HepG2 (cell line): ENCODE measurements at regions not wholly inside any gene's neighbourhood (a gene's known extent, or its start where the extent isn't known, plus 50 kb on each side); places are given as distances from the start of the nearest gene placed in this dataset.
A peak's percentile ranks its signal among the peaks of the same experiment; 100 is the strongest.

Experiments
- ATAC-seq: fragments of 200-7000 bp; cut with Tn5 transposase; 3 replicates; pipeline ENCODE4 v1.9.1; 2020; ENCODE audit warnings: mild to moderate bottlenecking, moderate library complexity
- BruUV-seq: library from RNA; stranded (reverse); fragments of 400-500 nt; replicated peaks from 2 replicates; lab custom pipeline; 2021; lab: Mats Ljungman, UMichigan
- CTCF ChIA-PET: fragments of 300-600 bp; formaldehyde crosslinking; extraction: SDS; loops from one replicate; lab custom pipeline; 2021; ENCODE audit warnings: low total read pairs, inconsistent platforms, low intra/inter-chr PET ratio; lab: Yijun Ruan, JAX
- POLR2A ChIA-PET: fragments of 350-600 bp; sonication (Branson Sonifier 250); formaldehyde crosslinking; loops from one replicate; lab custom pipeline; 2020; ENCODE audit warnings: antibody characterized with exemption, inconsistent platforms; lab: Yijun Ruan, JAX
- DNase-seq: peaks from one replicate; pipeline ENCODE4 v3.0.0-alpha.2; 2015; ENCODE audit warnings: low spot score
- FAIRE-seq: peaks from 3 replicates; lab custom pipeline; 2011; peaks lifted over from hg19 to GRCh38; lab: Jason Lieb, UNC
- H2AFZ ChIP-seq: one replicate; pipeline ENCODE4 v1.6.1; 2011; ENCODE audit warnings: low read length, inconsistent platforms
- H3K27ac ChIP-seq: fragments of 300-600 bp; 3 replicates; pipeline ENCODE4 v1.8.0; 2011; ENCODE audit warnings: mixed run types, mild to moderate bottlenecking, mixed read lengths, low read length, inconsistent platforms; ENCODE audit not compliant: insufficient read depth; ENCODE audit errors: extremely low read length
- H3K27me3 ChIP-seq, 2 experiments: fragments of 200-600 bp in 1 of 2; 2 replicates in 1 of 2; 3 replicates in 1 of 2; pipeline versions ENCODE4 v1.6.0 to v1.8.0; 2011; ENCODE audit warnings: low read length in 2 of 2, mild to moderate bottlenecking in 2 of 2, moderate library complexity in 2 of 2, inconsistent platforms in 1 of 2; ENCODE audit not compliant: insufficient read depth in 2 of 2, control insufficient read depth in 1 of 2
- H3K36me3 ChIP-seq, 2 experiments: fragments of 200-600 bp in 1 of 2; replicated peaks in 1 of 2; 2 replicates in 1 of 2; 3 replicates in 1 of 2; pipeline versions ENCODE4 v1.5.1 to v1.8.0; 2011; ENCODE audit warnings: low read length in 2 of 2, inconsistent platforms in 1 of 2; ENCODE audit not compliant: insufficient read depth in 2 of 2, control insufficient read depth in 1 of 2
- H3K4me1 ChIP-seq: 2 replicates; pipeline ENCODE4 v1.5.1; 2012; ENCODE audit warnings: low read length, inconsistent platforms; ENCODE audit not compliant: insufficient read depth
- H3K4me2 ChIP-seq: 2 replicates; pipeline ENCODE4 v1.6.0; 2011; ENCODE audit warnings: low read depth, low read length, inconsistent platforms
- H3K4me3 ChIP-seq, 3 experiments: fragments of 200-600 bp in 1 of 3; sonication (generic), shearing (Covaris generic) in 1 of 3; replicated peaks in 1 of 3; 2 replicates each; pipeline ENCODE4 v1.5.1; 2011 to 2016; ENCODE audit warnings: low read length in 3 of 3, inconsistent platforms in 2 of 3, low read depth in 2 of 3, mild to moderate bottlenecking in 2 of 3, control low read depth in 1 of 3, mixed read lengths in 1 of 3; ENCODE audit not compliant: insufficient read depth in 1 of 3
- H3K79me2 ChIP-seq: one replicate; pipeline ENCODE4 v1.6.1; 2011; ENCODE audit warnings: low read length, inconsistent platforms; ENCODE audit not compliant: insufficient read depth
- H3K9ac ChIP-seq: 2 replicates; pipeline ENCODE4 v1.6.0; 2011; ENCODE audit warnings: mild to moderate bottlenecking, low read depth, low read length, inconsistent platforms; ENCODE audit not compliant: insufficient read depth
- H3K9me3 ChIP-seq: 2 replicates; pipeline ENCODE4 v1.5.1; 2012; ENCODE audit warnings: mild to moderate bottlenecking, low read length
- H4K20me1 ChIP-seq: 2 replicates; pipeline ENCODE4 v1.6.0; 2011; ENCODE audit warnings: inconsistent platforms, mild to moderate bottlenecking, low read length, moderate library complexity; ENCODE audit not compliant: insufficient read depth
- ATF7 ChIP-seq, 2 experiments: fragments of 450-650 bp in 1 of 2; sonication (generic) in 1 of 2; formaldehyde crosslinking in 1 of 2; IDR thresholded peaks; 2 replicates each; pipeline versions ENCODE4 v1.4.0 to v1.6.1; 2016 to 2020; ENCODE audit warnings: antibody characterized with exemption in 1 of 2, mild to moderate bottlenecking in 1 of 2, missing genetic modification reagents in 1 of 2
- FIP1L1 ChIP-seq: fragments of 200-400 bp; formaldehyde crosslinking; IDR thresholded peaks from 2 replicates; pipeline ENCODE4 v1.6.1; 2018; ENCODE audit warnings: low read depth, mild to moderate bottlenecking, low read length, moderate library complexity, borderline replicate concordance; ENCODE audit not compliant: insufficient read depth
- PHB2 ChIP-seq: fragments of 450-650 bp; IDR thresholded peaks from 2 replicates; pipeline ENCODE4 v1.6.1; 2018; ENCODE audit not compliant: partially characterized antibody
- RAD51 ChIP-seq: fragments of 450-650 bp; IDR thresholded peaks from 2 replicates; pipeline ENCODE4 v1.6.1; 2016; ENCODE audit warnings: borderline replicate concordance
- RFXAP ChIP-seq: sonication (generic); formaldehyde crosslinking; IDR thresholded peaks from 2 replicates; pipeline ENCODE4 v1.4.0; 2020; ENCODE audit warnings: missing genetic modification reagents, borderline replicate concordance
- WGBS: methylation state at CpG from one replicate; pipeline ENCODE4 v1.1.6; 2017; ENCODE audit warnings: low lambda C conversion rate; 5-methylcytosine and 5-hydroxymethylcytosine counted together
- in situ Hi-C: cut with HindIII; loops from 2 replicates; pipeline ENCODE4 v1.10.0; 2017; ENCODE audit warnings: low pct_unique_long_range_greater_than_20kb; ENCODE audit not compliant: extremely low pct_ligation_motif_present
- intact Hi-C: fragments of 100-400 bp; cut with micrococcal nuclease; formaldehyde crosslinking; loops from one replicate; pipeline ENCODE4 v1.10.0; 2022; ENCODE audit not compliant: unreplicated experiment
- TF ChIP-seq, protein P1 (sequence below): sonication (generic); formaldehyde crosslinking; IDR thresholded peaks from 2 replicates; pipeline ENCODE4 v1.4.0; 2020; ENCODE audit warnings: missing genetic modification reagents
- TF ChIP-seq, protein P2 (sequence below): sonication (generic); formaldehyde crosslinking; IDR thresholded peaks from 2 replicates; pipeline ENCODE4 v1.4.0; 2020; ENCODE audit warnings: missing genetic modification reagents
- TF ChIP-seq, protein P3 (sequence below), 2 experiments: sonication (generic) in 1 of 2; formaldehyde crosslinking in 1 of 2; IDR thresholded peaks; 2 replicates each; pipeline versions ENCODE4 v1.5.1 to v1.6.1; 2011 to 2020; ENCODE audit warnings: borderline replicate concordance in 1 of 2, low read depth in 1 of 2, low read length in 1 of 2, mild to moderate bottlenecking in 1 of 2, missing genetic modification reagents in 1 of 2, moderate library complexity in 1 of 2
- TF ChIP-seq, protein P4 (sequence below): sonication (generic); formaldehyde crosslinking; conservative IDR thresholded peaks from 2 replicates; pipeline ENCODE4 v1.8.0; 2022; ENCODE audit warnings: missing genetic modification reagents

DNA sequence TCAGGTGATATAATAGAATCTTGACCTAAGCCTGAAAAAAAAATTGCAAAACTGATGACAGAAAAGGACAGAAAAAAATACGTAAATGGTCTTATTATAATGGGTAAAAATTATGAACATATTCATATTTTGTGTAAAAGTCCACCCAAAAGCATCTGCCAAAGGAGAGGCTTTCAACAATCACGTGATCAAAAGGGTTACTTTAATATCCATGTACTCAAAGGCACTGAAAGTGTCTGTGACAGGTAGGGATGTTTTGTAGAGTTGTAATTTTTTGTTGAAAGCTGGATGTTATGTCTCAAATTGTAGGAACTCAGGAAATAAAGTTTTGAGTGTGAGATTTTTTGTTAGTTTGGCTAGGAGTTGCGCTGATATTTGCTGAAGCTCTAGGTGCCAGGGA lies 144.8 kb upstream of the GALNTL6 start:
- BruUV-seq = no TSS peak
- H3K79me2 ChIP-seq = no peaks in the 10 kb centered on the region
- TF ChIP-seq, protein P1, sequence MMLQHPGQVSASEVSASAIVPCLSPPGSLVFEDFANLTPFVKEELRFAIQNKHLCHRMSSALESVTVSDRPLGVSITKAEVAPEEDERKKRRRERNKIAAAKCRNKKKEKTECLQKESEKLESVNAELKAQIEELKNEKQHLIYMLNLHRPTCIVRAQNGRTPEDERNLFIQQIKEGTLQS (CRISPR knock-in tag) = no peak
- TF ChIP-seq FIP1L1 (no peak), RAD51 (peak; percentile 82), RFXAP (no peak), ATF7 (IDR thresholded peaks at IDR 0.05) (no peak), ATF7 (CRISPR knock-in tag; IDR thresholded peaks at IDR 0.05) (no peak), PHB2 (no peak)
- TF ChIP-seq, protein P2, sequence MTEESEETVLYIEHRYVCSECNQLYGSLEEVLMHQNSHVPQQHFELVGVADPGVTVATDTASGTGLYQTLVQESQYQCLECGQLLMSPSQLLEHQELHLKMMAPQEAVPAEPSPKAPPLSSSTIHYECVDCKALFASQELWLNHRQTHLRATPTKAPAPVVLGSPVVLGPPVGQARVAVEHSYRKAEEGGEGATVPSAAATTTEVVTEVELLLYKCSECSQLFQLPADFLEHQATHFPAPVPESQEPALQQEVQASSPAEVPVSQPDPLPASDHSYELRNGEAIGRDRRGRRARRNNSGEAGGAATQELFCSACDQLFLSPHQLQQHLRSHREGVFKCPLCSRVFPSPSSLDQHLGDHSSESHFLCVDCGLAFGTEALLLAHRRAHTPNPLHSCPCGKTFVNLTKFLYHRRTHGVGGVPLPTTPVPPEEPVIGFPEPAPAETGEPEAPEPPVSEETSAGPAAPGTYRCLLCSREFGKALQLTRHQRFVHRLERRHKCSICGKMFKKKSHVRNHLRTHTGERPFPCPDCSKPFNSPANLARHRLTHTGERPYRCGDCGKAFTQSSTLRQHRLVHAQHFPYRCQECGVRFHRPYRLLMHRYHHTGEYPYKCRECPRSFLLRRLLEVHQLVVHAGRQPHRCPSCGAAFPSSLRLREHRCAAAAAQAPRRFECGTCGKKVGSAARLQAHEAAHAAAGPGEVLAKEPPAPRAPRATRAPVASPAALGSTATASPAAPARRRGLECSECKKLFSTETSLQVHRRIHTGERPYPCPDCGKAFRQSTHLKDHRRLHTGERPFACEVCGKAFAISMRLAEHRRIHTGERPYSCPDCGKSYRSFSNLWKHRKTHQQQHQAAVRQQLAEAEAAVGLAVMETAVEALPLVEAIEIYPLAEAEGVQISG = no peak
- TF ChIP-seq, protein P3, sequence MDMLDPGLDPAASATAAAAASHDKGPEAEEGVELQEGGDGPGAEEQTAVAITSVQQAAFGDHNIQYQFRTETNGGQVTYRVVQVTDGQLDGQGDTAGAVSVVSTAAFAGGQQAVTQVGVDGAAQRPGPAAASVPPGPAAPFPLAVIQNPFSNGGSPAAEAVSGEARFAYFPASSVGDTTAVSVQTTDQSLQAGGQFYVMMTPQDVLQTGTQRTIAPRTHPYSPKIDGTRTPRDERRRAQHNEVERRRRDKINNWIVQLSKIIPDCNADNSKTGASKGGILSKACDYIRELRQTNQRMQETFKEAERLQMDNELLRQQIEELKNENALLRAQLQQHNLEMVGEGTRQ (IDR thresholded peaks at IDR 0.05; ENCODE audit: low read depth, low read length) = 0 out of 2 replicates have a peak, but pooled peaks have one; percentile 27
- TF ChIP-seq, protein P3 (CRISPR knock-in tag; IDR thresholded peaks at IDR 0.05; ENCODE audit: borderline replicate concordance) = no peak
- TF ChIP-seq, protein P4, sequence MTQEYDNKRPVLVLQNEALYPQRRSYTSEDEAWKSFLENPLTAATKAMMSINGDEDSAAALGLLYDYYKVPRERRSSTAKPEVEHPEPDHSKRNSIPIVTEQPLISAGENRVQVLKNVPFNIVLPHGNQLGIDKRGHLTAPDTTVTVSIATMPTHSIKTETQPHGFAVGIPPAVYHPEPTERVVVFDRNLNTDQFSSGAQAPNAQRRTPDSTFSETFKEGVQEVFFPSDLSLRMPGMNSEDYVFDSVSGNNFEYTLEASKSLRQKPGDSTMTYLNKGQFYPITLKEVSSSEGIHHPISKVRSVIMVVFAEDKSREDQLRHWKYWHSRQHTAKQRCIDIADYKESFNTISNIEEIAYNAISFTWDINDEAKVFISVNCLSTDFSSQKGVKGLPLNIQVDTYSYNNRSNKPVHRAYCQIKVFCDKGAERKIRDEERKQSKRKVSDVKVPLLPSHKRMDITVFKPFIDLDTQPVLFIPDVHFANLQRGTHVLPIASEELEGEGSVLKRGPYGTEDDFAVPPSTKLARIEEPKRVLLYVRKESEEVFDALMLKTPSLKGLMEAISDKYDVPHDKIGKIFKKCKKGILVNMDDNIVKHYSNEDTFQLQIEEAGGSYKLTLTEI = no peak
- TF ChIP-seq, all 625 proteins: peak for 2
- H2AFZ ChIP-seq = no peak overlapping the region
- WGBS = 3% methylated on average over 3 of the region's 3 CpGs
- H4K20me1 ChIP-seq = no peaks in the 10 kb centered on the region
- intact Hi-C loops = no loop called here
- H3K4me1 ChIP-seq = no peaks in the 10 kb centered on the region
- in situ Hi-C loops = no loop called here
- ChIA-PET POLR2A (no interaction called here), CTCF (no interaction called here)
- H3K9ac ChIP-seq = no peak overlapping the region
- no peaks in the 10 kb centered on the region for H3K9me3 ChIP-seq
- H3K27ac ChIP-seq = no peak overlapping the region
- no peaks in the 10 kb centered on the region for H3K27me3 ChIP-seq
- no peak overlapping the region for H3K4me2 ChIP-seq
- DNase-seq (no peak), ATAC-seq (no peak), FAIRE-seq (no peak)
- no peaks in the 10 kb centered on the region for H3K36me3 ChIP-seq
- no peak overlapping the region for H3K4me3 ChIP-seq
